GM12878 (cell line): ENCODE measurements at regions not wholly inside any gene's neighbourhood (a gene's known extent, or its start where the extent isn't known, plus 50 kb on each side); places are given as distances from the start of the nearest gene placed in this dataset.

Experiments used
- ATF2 ChIP-seq: IDR thresholded peaks from 2 replicates; pipeline ENCODE4 v1.6.1; 2012; ENCODE audit warnings: low read length, inconsistent platforms
- CREM ChIP-seq: IDR thresholded peaks from 2 replicates; pipeline ENCODE4 v1.6.1; 2014; ENCODE audit warnings: antibody characterized with exemption, low read depth
- CTCF ChIP-seq, 3 experiments: IDR thresholded peaks in 2 of 3; conservative IDR thresholded peaks in 1 of 3; 2 replicates each; pipeline ENCODE4 v1.5.1; 2011; ENCODE audit warnings: low read depth in 3 of 3, low read length in 3 of 3, mild to moderate bottlenecking in 3 of 3, control low read depth in 2 of 3, moderate library complexity in 2 of 3, inconsistent platforms in 1 of 3, mixed read lengths in 1 of 3; ENCODE audit not compliant: control insufficient read depth in 2 of 3, insufficient read depth in 1 of 3; ENCODE audit errors: extremely low read depth in 1 of 3
- DPF2 ChIP-seq: fragments of 450-650 bp; IDR thresholded peaks from 2 replicates; pipeline ENCODE4 v1.6.1; 2017; ENCODE audit warnings: mild to moderate bottlenecking
- E2F8 ChIP-seq: fragments of 450-650 bp; IDR thresholded peaks from 2 replicates; pipeline ENCODE4 v1.6.1; 2018; ENCODE audit warnings: mild to moderate bottlenecking, low read depth, moderate library complexity; ENCODE audit not compliant: partially characterized antibody
- EP300 ChIP-seq, 2 experiments: fragments of 150-350 bp in 1 of 2; IDR thresholded peaks; 2 replicates each; pipeline ENCODE4 v1.6.1; 2011 to 2012; ENCODE audit warnings: low read depth in 2 of 2, low read length in 2 of 2, borderline replicate concordance in 1 of 2, improper control_type of control experiment in 1 of 2, inconsistent platforms in 1 of 2; ENCODE audit not compliant: control insufficient read depth in 1 of 2
- FOXM1 ChIP-seq: IDR thresholded peaks from 2 replicates; pipeline ENCODE4 v1.6.1; 2012; ENCODE audit warnings: low read depth, mild to moderate bottlenecking, inconsistent platforms, low read length, moderate library complexity
- MXI1 ChIP-seq: fragments of 150-350 bp; IDR thresholded peaks from 2 replicates; pipeline ENCODE4 v1.6.1; 2011; ENCODE audit warnings: low read depth, mild to moderate bottlenecking, inconsistent platforms, low read length, improper control_type of control experiment
- NFIC ChIP-seq: IDR thresholded peaks from 2 replicates; pipeline ENCODE4 v1.6.1; 2012; ENCODE audit warnings: low read depth, mild to moderate bottlenecking, inconsistent platforms, low read length, moderate library complexity
- NFXL1 ChIP-seq: fragments of 450-650 bp; IDR thresholded peaks from 2 replicates; pipeline ENCODE4 v1.6.1; 2017; ENCODE audit warnings: antibody characterized with exemption, mild to moderate bottlenecking, borderline replicate concordance
- NFYB ChIP-seq: IDR thresholded peaks from 2 replicates; pipeline ENCODE4 v1.6.1; 2011; ENCODE audit warnings: low read depth, mild to moderate bottlenecking, low read length, improper control_type of control experiment, moderate library complexity; ENCODE audit not compliant: insufficient read depth
- POLR2A ChIP-seq: IDR thresholded peaks from 2 replicates; pipeline ENCODE4 v1.6.1; 2011; ENCODE audit warnings: low read depth, mild to moderate bottlenecking, low read length
- POLR2AphosphoS5 ChIP-seq: IDR thresholded peaks from 2 replicates; pipeline ENCODE4 v1.6.1; 2011; ENCODE audit warnings: mild to moderate bottlenecking, low read length, inconsistent platforms
- ZNF384 ChIP-seq: IDR thresholded peaks from 2 replicates; pipeline ENCODE4 v1.6.1; 2012; ENCODE audit warnings: low read depth, mild to moderate bottlenecking, low read length, improper control_type of control experiment, borderline replicate concordance

GRCh38 chr6:156560476-156560875, 216.7 kb upstream of the ARID1B start:
- TF ChIP-seq CTCF (IDR thresholded peaks at IDR 0.05 in 2 of 3, conservative IDR thresholded peaks at IDR 0.05 in 1 of 3; ENCODE audit: control insufficient read depth in 2 of 3, extremely low read depth in 1 of 3, insufficient read depth in 1 of 3, low read depth in 3 of 3, low read length in 3 of 3) (no peak), DPF2 (no peak), NFIC (no peak), POLR2AphosphoS5 (no peak), NFYB (no peak), ATF2 (no peak), E2F8 (no peak), POLR2A (no peak), ZNF384 (no peak), MXI1 (no peak), CREM (no peak), EP300 (IDR thresholded peaks at IDR 0.05; ENCODE audit: borderline replicate concordance in 1 of 2, control insufficient read depth in 1 of 2, low read depth in 2 of 2, low read length in 2 of 2) (no peak), NFXL1 (no peak), FOXM1 (no peak)
